Transverse colon (tissue), 4 donors: ENCODE measurements at regions not wholly inside any gene's neighbourhood (a gene's known extent, or its start where the extent isn't known, plus 50 kb on each side); places are given as distances from the start of the nearest gene placed in this dataset.

ENCODE experiments used
- DNase-seq: peaks from one replicate; pipeline ENCODE4 v3.0.0-alpha.2; 2019
- H3K27ac ChIP-seq, 4 donors: fragments of 200-600 bp; sonication (generic); 2 replicates each; pipeline ENCODE4 v1.5.1; 2016 to 2018; ENCODE audit warnings: inconsistent platforms in 4 of 4
- H3K27me3 ChIP-seq: fragments of 200-600 bp; sonication (generic); 2 replicates; pipeline ENCODE4 v1.5.1; 2017; ENCODE audit warnings: inconsistent platforms
- H3K36me3 ChIP-seq, 4 donors: fragments of 200-600 bp; sonication (generic); 2 replicates each; pipeline ENCODE4 v1.5.1; 2017 to 2019; ENCODE audit warnings: inconsistent platforms in 4 of 4
- H3K4me1 ChIP-seq, 4 donors: fragments of 200-600 bp; sonication (generic); 2 replicates each; pipeline ENCODE4 v1.5.1; 2017 to 2020; ENCODE audit warnings: inconsistent platforms in 4 of 4
- H3K4me3 ChIP-seq, 4 donors: fragments of 200-600 bp; sonication (generic); 1 replicate in 1 of 4; 2 replicates in 3 of 4; pipeline versions ENCODE4 v1.5.1 to v1.6.1; 2017 to 2019; ENCODE audit warnings: inconsistent platforms in 4 of 4
- H3K9me3 ChIP-seq, 2 donors: fragments of 200-600 bp; sonication (generic); 2 replicates each; pipeline ENCODE4 v1.5.1; 2017 to 2019; ENCODE audit warnings: inconsistent platforms in 2 of 2
- EP300 ChIP-seq: sonication (generic); formaldehyde crosslinking; IDR thresholded peaks from one replicate; pipeline ENCODE4 v1.6.1; 2017; ENCODE audit warnings: antibody characterized with exemption, low read depth
- POLR2A ChIP-seq: fragments of 450-650 bp; IDR thresholded peaks from one replicate; pipeline ENCODE4 v1.6.1; 2016; ENCODE audit warnings: antibody characterized with exemption, mild to moderate bottlenecking, moderate library complexity
- POLR2AphosphoS5 ChIP-seq, 3 donors: sonication (generic); formaldehyde crosslinking; IDR thresholded peaks; one replicate each; pipeline ENCODE4 v1.6.1; 2016; ENCODE audit warnings: antibody characterized with exemption in 3 of 3
- WGBS, 2 donors: methylation state at CpG; one replicate each; pipeline ENCODE4 v1.1.5; 2018; ENCODE audit warnings: low coverage in 1 of 2; 5-methylcytosine and 5-hydroxymethylcytosine counted together
- in situ Hi-C, 4 donors: fragments of 200-750 bp; cut with MboI; loops; one replicate each; pipeline versions ENCODE4 v1.15.0 to v1.15.1; 2017; ENCODE audit warnings: low sequenced_read_pairs in 3 of 4, low pct_ligation_motif_present in 1 of 4, low pct_unique_long_range_greater_than_20kb in 1 of 4
- intact Hi-C: fragments of 100-400 bp; cut with DNase I; formaldehyde crosslinking; loops from one replicate; pipeline ENCODE4 v1.15.1; 2023; ENCODE audit warnings: low total_unique reads
- TF ChIP-seq, protein P1 (sequence below), 5 experiments: fragments of 200-600 bp in 3 of 5; fragments of 450-650 bp in 2 of 5; sonication (generic) in 3 of 5; IDR thresholded peaks; 1 replicate in 2 of 5; 2 replicates in 3 of 5; pipeline ENCODE4 v1.5.1; 2016 to 2017; ENCODE audit warnings: antibody characterized with exemption in 5 of 5, inconsistent platforms in 3 of 5, mild to moderate bottlenecking in 2 of 5, moderate library complexity in 1 of 5

DNA sequence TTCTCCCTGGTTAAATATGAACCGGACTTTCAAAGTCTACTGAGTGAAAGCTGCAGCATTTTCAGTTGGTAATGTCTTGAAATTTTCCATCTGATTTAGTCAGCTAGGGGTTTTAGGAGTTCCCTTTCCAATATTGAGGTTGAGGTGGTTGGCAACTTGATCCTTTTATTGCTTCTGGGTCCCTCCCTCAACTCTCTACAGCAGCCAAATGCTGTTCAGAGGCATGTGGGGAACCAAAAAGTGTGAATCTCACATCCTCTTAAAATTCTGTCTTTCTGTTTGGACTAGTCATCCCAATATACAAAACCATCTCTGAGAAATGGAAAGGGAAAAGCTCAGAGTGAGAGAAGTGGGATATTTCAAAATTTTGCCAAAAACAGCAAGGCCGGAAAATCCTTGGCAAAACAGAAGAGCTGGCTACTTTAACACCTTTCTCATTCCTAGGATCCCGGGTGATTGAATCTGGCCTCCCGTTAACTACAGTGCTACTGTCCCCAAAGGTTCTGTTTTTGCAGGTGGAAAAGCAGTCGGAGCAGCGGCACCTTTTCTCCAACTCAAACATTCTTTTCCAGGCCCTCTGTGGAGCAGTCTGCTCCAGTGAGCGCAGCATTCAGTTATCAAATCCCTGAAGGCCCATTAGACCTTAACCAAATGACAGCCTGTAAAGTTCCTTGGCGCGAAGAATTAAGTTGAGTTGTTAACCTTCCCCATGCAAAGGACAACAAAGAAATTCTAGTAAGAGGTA is 345.9 kb upstream of the NUDT12 start:
- Histone ChIP-seq H3K4me1 (no peaks in the 10 kb centered on the region), H3K27ac (no peak overlapping the region), H3K27me3 (no peaks in the 10 kb centered on the region), H3K9me3 (no peaks in the 10 kb centered on the region), H3K4me3 (no peak overlapping the region), H3K36me3 (no peaks in the 10 kb centered on the region)
- 85 to 90% methylated on average over 6 to 9 of the region's 9 CpGs for WGBS, 2 donors
- DNase-seq, result no peak
- in situ Hi-C loops, result no loop called here
- TF ChIP-seq POLR2A (no peak), EP300 (no peak), POLR2AphosphoS5 (IDR thresholded peaks at IDR 0.05) (no peak)
- TF ChIP-seq, protein P1, sequence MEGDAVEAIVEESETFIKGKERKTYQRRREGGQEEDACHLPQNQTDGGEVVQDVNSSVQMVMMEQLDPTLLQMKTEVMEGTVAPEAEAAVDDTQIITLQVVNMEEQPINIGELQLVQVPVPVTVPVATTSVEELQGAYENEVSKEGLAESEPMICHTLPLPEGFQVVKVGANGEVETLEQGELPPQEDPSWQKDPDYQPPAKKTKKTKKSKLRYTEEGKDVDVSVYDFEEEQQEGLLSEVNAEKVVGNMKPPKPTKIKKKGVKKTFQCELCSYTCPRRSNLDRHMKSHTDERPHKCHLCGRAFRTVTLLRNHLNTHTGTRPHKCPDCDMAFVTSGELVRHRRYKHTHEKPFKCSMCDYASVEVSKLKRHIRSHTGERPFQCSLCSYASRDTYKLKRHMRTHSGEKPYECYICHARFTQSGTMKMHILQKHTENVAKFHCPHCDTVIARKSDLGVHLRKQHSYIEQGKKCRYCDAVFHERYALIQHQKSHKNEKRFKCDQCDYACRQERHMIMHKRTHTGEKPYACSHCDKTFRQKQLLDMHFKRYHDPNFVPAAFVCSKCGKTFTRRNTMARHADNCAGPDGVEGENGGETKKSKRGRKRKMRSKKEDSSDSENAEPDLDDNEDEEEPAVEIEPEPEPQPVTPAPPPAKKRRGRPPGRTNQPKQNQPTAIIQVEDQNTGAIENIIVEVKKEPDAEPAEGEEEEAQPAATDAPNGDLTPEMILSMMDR (IDR thresholded peaks at IDR 0.05), result no peak
- intact Hi-C loops, result no loop called here

DNA sequence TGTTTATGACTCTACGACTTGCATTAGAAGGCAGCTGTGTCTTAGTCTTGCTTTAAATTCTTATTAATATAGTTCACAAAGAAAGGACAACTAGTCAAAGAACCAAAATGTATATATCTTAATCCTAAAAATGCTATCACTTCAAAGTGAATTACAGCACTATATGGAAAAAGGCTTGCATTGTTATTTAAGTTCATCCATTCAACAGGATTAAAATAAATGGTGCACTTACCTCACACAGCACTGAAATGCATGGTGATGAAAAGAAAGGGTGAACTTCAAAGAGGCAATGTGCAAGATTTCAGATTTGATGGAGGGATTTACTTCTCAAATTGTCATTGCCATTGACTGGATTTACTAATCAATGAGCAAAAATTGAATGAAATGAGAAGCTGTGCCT is 344.4 kb upstream of the NUDT12 start:
- H3K27me3 ChIP-seq, result no peaks in the 10 kb centered on the region
- H3K9me3 ChIP-seq, result no peaks in the 10 kb centered on the region
- H3K36me3 ChIP-seq, result no peaks in the 10 kb centered on the region
- H3K27ac ChIP-seq, result no peak overlapping the region
- intact Hi-C loops, result no loop called here
- in situ Hi-C loops, result no loop called here
- no peaks in the 10 kb centered on the region for H3K4me1 ChIP-seq
- WGBS, 2 donors, result 38 to 50% methylated on average over 1 of the region's 1 CpG
- DNase-seq, result no peak
- TF ChIP-seq, protein P1 (IDR thresholded peaks at IDR 0.05), result no peak
- TF ChIP-seq POLR2A (no peak), EP300 (no peak), POLR2AphosphoS5 (IDR thresholded peaks at IDR 0.05) (no peak)
- no peak overlapping the region for H3K4me3 ChIP-seq

DNA sequence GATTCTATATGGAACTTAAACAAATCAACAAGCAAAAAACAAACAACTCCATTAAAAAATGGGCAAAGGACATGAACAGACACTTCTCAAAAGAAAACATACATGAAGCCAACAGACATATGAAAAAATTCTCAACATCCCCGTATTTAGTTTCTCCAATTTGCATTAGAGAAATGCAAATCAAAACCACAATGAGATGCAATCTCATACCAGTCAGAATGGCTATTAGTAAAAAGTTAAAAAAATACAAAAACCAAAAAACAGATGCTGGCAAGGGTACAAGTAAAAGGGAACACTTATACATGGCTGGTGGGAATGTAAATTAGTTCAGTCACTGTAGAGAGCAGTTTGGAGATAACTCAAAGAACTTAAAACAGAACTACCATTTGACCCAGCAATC is 342.1 kb upstream of the NUDT12 start:
- in situ Hi-C loops (no loop called here), intact Hi-C loops (no loop called here)
- no peaks in the 10 kb centered on the region for H3K9me3 ChIP-seq
- H3K27ac ChIP-seq, result no peak overlapping the region
- TF ChIP-seq POLR2AphosphoS5 (IDR thresholded peaks at IDR 0.05), result no peak
- TF ChIP-seq EP300, result no peak
- no peak for TF ChIP-seq POLR2A
- TF ChIP-seq, protein P1 (IDR thresholded peaks at IDR 0.05), result no peak
- no peaks in the 10 kb centered on the region for H3K36me3 ChIP-seq
- H3K4me3 ChIP-seq, result no peak overlapping the region
- DNase-seq, result no peak
- 80 to 82% methylated on average over 1 of the region's 1 CpG for WGBS, 2 donors
- no peaks in the 10 kb centered on the region for H3K4me1 ChIP-seq
- no peaks in the 10 kb centered on the region for H3K27me3 ChIP-seq

DNA sequence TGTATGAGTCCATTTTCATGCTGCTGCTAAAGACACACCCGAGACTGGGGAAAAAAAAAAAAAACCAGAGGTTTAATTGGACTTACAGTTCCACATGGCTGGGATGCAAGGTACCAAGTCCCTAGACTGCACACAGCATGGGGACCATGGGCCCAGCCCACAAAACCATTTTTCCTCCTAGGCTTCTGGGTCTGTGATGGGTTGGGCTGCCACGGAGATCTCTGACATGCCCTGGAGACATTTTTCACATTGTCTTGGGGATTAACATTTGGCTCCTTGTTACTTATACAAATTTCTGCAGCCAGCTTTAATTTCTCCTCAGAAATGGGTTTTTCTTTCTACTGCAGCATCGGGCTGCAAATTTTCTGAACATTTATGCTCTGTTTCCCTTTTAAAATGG is 340.3 kb upstream of the NUDT12 start:
- 77 to 88% methylated on average over 1 to 3 of the region's 3 CpGs for WGBS, 2 donors
- no peaks in the 10 kb centered on the region for H3K4me1 ChIP-seq
- in situ Hi-C loops (no loop called here), intact Hi-C loops (no loop called here)
- H3K36me3 ChIP-seq, result no peaks in the 10 kb centered on the region
- H3K27ac ChIP-seq, result no peak overlapping the region
- DNase-seq, result no peak
- TF ChIP-seq, protein P1 (IDR thresholded peaks at IDR 0.05), result no peak
- TF ChIP-seq POLR2A (no peak), POLR2AphosphoS5 (IDR thresholded peaks at IDR 0.05) (no peak), EP300 (no peak)
- H3K9me3 ChIP-seq, result no peaks in the 10 kb centered on the region
- no peaks in the 10 kb centered on the region for H3K27me3 ChIP-seq
- H3K4me3 ChIP-seq, result no peak overlapping the region
